Activated gamma-delta T cell treated with Interleukin-2 at 50 U/mL for 16 hours (primary cell): ENCODE measurements at regions not wholly inside any gene's neighbourhood (a gene's known extent, or its start where the extent isn't known, plus 50 kb on each side); places are given as distances from the start of the nearest gene placed in this dataset.
"Not testable (repeated sequence)": the region's sequence is repeated elsewhere in the genome, so short reads cannot be mapped to it uniquely, and the experiment has no call there.

ENCODE experiments used
- DNase-seq: peaks from one replicate; pipeline ENCODE4 v3.0.0-alpha.2; 2020

DNA sequence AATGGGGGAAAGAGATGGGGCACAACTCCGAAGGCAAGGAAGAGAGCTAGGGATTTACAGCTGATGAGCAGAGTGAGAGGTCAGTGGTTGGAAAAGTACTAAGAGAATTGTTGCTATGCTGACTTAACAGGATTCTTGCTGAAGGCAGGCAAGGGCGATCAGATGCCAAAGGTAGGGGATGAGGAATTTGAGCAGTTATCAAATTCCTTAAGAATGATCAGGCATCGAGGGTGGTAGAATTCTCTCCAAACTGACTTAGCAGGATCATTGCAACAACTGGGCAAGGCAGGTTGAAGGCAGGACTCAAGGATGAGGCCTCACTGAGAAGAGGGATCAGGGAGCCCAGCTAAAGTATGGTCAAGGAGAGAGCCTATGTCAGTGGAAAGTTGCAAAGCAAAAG lies 171.0 kb downstream of the HSD17B3 start:
- DNase-seq: no peak

GRCh38 chr9:96129747-96130146 lies 172.2 kb downstream of the HSD17B3 start:
- no peak for DNase-seq

DNA sequence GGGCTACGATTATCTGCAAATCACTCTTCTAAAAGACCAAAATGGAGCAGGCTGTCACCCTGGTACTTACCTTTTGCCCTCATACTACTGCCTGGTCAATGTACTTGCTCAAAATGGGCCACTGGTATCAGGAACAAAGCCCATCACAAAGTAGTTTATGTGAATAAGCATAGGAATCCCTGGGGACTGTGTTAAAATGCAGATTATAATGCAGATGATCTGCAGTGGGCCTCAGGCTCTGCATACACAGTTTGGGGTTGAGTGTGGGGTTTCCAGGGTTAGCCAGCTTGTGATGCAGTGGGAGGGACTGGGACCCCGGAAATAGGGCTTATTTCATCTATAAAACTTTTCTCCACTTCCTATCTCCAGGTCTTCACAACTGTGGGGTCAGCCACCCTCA lies 173.1 kb downstream of the HSD17B3 start:
- DNase-seq: no peak

GRCh38 chr9:96126321-96126881 lies 175.6 kb downstream of the HSD17B3 start:
- no peak for DNase-seq

- DNase-seq: no peak
Measured at GRCh38 chr9:96125624-96126023, 176.4 kb downstream of the HSD17B3 start.

DNA sequence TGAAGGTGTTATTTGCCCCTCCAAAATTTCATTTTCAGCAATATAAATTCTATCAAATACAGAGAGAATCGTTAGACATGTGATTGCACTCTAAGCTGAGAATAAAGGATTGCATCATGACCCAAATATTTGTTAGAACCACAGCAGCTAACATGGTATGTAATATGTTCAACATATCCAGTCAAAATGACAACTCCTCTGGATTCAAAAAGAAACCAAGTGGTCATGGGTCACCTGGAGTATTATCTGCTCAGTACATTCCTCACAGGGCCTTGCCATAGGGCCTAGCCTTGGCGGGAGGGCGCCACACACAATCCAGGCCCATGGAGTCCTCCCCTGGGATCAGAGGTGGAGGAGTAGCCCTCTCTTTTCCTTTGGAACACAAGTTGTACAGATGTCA lies 179.2 kb downstream of the HSD17B3 start:
- no peak for DNase-seq

DNA sequence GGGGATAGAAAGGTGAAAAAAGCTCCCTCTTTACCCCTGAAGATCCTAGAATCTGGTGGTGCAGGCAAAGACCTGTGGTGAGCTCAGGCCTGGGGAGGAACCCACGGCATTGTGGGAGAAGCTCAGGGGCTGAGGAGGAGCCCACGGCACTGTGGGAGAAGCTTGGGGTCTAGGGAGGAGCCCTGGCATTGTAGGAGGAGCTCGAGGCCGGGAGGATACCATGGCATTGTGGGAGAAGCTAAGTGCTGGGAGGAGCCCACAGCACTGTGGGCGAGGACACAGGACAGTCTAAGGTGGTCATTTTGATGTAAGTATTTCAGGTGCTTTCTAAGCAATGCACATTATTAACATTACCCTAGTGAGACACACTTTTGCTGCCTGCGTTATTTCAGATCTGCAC lies 179.7 kb downstream of the HSD17B3 start:
- DNase-seq: no peak

- no peak for DNase-seq
Measured at GRCh38 chr9:96121136-96121535, 180.8 kb downstream of the HSD17B3 start.

GRCh38 chr9:96117398-96118080 lies 184.4 kb downstream of the HSD17B3 start:
- DNase-seq: no peak

- DNase-seq: no peak
Measured at GRCh38 chr9:96116275-96117064, 185.5 kb downstream of the HSD17B3 start.

DNA sequence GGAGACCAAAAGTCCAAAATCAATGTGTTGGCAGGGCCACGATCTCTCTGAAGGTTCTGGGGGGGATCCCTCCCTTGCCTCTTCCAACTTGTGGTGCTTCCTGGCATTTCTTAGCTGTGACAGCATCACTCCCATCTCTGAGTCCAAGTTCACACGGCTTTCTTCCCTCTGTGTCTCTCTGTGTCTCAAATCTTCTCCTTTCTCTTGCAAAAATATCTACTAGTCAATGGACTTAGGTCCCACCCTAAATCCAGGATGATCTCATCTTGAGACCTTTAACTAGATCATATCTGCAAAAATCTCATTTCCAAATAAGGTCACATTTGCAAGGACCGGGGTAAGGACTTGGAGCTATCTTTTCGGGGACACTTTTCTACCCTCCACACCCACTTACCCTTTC lies 186.1 kb downstream of the HSD17B3 start:
- DNase-seq: no peak

GRCh38 chr9:96113032-96113431 lies 188.9 kb downstream of the HSD17B3 start:
- no peak for DNase-seq

GRCh38 chr9:96109680-96110351 lies 192.2 kb downstream of the HSD17B3 start:
- no peak for DNase-seq

DNA sequence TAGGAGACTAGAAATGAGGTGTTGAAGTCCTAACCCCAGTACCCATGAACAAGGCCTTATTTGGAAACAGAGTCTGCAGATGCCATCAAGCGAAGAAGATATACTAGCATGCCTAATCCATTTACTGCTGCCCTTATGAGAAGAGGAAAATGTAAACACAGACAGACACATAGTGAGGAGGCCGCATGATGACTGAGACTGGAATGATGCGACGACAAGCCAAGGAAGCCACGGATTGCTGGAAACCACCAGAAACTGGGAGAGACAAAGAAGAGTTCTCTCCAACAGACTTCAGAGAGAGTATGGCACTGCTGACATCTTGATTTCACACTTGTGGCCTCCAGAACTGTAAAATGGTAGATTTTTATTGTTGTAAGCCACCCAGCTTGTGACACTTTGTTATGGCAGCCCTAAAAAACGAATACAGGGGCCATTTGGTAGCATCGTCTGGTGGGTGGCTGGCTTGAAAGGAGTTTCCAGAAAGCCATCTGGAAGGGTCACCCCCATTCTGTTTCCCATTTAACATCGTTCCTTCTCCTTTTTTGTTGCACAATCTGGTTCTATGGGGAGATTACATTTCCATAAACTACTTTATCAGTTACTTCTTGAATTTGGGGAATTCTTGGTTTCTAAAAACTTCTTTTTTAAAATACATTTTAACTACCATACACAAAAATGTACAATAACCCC lies 193.1 kb downstream of the HSD17B3 start:
- no peak for DNase-seq

GRCh38 chr9:96107436-96107835 lies 194.5 kb downstream of the HSD17B3 start:
- DNase-seq: no peak

GRCh38 chr9:96100385-96101300 lies 201.3 kb downstream of the HSD17B3 start:
- DNase-seq: no peak

GRCh38 chr9:96090630-96091029 lies 211.3 kb downstream of the HSD17B3 start:
- not testable (repeated sequence) for DNase-seq

- no peak for DNase-seq
Measured at GRCh38 chr9:96089452-96090085, 212.4 kb downstream of the HSD17B3 start.

DNA sequence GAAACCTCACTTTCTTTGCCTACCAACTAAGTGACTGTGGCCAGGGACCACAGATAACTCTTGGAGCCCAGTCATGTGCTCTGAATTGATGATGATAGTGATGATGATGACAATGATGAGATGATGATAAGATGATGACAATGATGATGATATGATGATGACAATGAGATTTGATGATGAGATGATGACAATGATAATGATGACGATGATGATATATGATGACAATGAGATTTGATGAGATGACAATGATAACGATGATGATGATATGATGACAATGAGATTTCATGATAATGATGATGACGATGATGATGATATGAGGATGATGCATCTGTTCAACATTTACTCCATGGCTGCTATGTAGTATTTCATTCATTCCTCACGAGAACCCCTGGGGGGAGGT lies 213.0 kb downstream of the ERCC6L2 start:
- no peak for DNase-seq

DNA sequence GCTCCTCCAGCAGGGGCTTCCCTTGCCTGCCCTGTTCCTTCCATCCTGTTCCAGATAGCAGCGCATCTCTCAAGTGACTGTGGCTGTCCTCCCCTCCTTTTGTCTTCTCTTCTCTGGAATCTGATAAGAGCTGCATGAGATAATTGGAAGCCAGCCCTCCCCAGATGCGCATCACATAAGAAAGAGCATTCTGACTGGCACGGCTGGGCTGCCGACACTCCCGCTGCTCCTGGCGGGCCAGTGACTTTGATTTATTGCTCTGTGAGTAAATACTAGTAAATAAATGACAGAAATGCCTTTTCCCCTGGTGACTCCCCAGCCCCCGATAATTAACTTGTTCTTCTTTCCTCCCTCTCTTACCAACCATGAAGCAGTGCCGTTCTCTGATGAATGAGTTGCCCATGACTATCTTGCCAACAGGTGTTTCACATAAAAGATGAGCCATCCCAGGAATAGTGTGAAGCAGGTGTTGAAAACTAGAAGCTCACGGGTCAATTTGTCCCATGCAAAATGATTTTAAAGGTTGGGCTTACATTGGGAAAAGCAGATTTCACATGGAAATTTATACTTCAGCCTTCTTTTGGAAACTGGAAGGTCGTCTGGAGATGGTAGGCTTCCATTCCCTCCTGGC lies 212.3 kb downstream of the ERCC6L2 start:
- DNase-seq: no peak
